GM19324 (cell line): ENCODE measurements at regions not wholly inside any gene's neighbourhood (a gene's known extent, or its start where the extent isn't known, plus 50 kb on each side); places are given as distances from the start of the nearest gene placed in this dataset.

Source experiments
- ATAC-seq: cut with Tn5 transposase; IDR thresholded peaks from one replicate; pipeline ENCODE4 v1.9.1; 2021; ENCODE audit warnings: mild to moderate bottlenecking, moderate library complexity; ENCODE audit not compliant: unreplicated experiment, low FRiP score

- no peak for ATAC-seq
Measured at GRCh38 chr2:3005859-3006501, 371.6 kb downstream of the EIPR1 start.

- ATAC-seq, result no peak
Measured at GRCh38 chr2:3001615-3002560, 375.7 kb downstream of the EIPR1 start.

GRCh38 chr2:3000968-3001367, 376.6 kb downstream of the EIPR1 start:
- no peak for ATAC-seq

GRCh38 chr2:3000125-3000524, 377.5 kb downstream of the EIPR1 start:
- no peak for ATAC-seq

- ATAC-seq, result no peak
Measured at GRCh38 chr2:2998971-2999370, 378.6 kb downstream of the EIPR1 start.

- no peak for ATAC-seq
Measured at GRCh38 chr2:2993172-2993692, 384.4 kb downstream of the EIPR1 start.

- ATAC-seq, result no peak
Measured at GRCh38 chr2:2992634-2993033, 385.0 kb downstream of the EIPR1 start.

- ATAC-seq, result no peak
Measured at GRCh38 chr2:2985020-2985419, 392.6 kb downstream of the EIPR1 start.

- ATAC-seq, result no peak
Measured at GRCh38 chr2:2981000-2981399, 396.6 kb downstream of the EIPR1 start.

- ATAC-seq, result no peak
Measured at GRCh38 chr2:2974982-2975381, 402.6 kb downstream of the EIPR1 start.

- ATAC-seq, result no peak
Measured at GRCh38 chr2:2960441-2961133, 417.0 kb downstream of the EIPR1 start.

- no peak for ATAC-seq
Measured at GRCh38 chr2:2950403-2950952, 427.1 kb downstream of the EIPR1 start.

- ATAC-seq, result no peak
Measured at GRCh38 chr2:2947406-2947805, 430.2 kb downstream of the EIPR1 start.

- no peak for ATAC-seq
Measured at GRCh38 chr2:2942906-2943305, 434.7 kb downstream of the EIPR1 start.

GRCh38 chr2:2942225-2942624, 435.4 kb downstream of the EIPR1 start:
- ATAC-seq, result no peak

GRCh38 chr2:2941205-2941604, 436.4 kb downstream of the EIPR1 start:
- no peak for ATAC-seq

- ATAC-seq, result no peak
Measured at GRCh38 chr2:2940702-2941101, 436.9 kb downstream of the EIPR1 start.

GRCh38 chr2:2940061-2940460, 437.6 kb downstream of the EIPR1 start:
- no peak for ATAC-seq

GRCh38 chr2:2939078-2939795, 438.4 kb downstream of the EIPR1 start:
- ATAC-seq, result no peak

GRCh38 chr2:2938481-2938880, 439.1 kb downstream of the EIPR1 start:
- ATAC-seq, result no peak
